ENCODE measurements at regions not wholly inside any gene's neighbourhood (a gene's known extent, or its start where the extent isn't known, plus 50 kb on each side); places are given as distances from the start of the nearest gene placed in this dataset.

DNA sequence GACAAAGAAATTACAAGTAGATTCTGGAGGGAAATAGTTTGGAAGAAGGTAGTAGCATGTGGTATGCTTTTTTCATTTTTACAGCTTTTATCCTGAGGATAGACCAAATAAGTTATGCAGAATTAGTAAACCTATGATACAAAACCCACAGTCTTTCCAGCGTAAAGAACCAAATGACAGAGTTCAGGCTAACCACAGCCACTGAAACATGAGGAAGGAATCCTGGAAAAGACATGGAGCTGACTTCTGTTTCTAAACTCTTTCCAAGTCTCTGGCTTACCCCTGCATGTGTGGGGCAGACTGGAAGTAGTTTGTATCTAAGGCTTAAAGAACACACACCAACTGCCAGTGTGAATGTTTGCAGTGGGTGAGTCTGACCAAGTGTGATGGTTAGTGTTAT, 258.4 kb upstream of the TENM4 start:
- Histone ChIP-seq H3K4me1 (no peaks in the 10 kb centered on the region), H3K9me3 (peaks cover 4% of the 10 kb centered on the region; the same call in 1 of the 2 replicates), H3K36me3 (replicated peaks) (no peaks in the 10 kb centered on the region), H3K4me3 (no peak overlapping the region), H3K27me3 (ENCODE audit: low read depth) (no peaks in the 10 kb centered on the region)
- DNase-seq (ENCODE audit: low spot score in 2 of 2), result no peak
- in situ Hi-C loops (cut with MboI; ENCODE audit: low sequenced_read_pairs), result no loop called here

DNA sequence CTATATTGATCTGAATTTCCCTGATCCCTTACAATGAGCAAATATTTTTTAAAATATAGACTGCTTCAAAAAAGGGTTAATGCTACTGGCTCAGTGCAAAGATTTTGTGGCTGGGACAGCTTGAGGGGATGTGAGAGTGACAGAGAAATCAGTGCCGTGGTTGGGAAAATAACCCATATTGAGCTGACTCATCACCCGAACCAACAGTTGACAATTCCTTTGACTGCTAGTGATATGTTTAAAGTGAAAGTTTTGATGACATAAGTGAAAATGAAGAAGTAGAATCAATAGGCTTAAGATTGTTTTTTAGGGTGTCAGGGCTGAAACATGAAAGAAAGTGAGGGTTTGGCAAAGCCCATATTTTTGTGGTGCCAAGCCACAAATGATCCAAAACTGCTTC, 257.1 kb upstream of the TENM4 start:
- no peak for DNase-seq (ENCODE audit: low spot score in 2 of 2)
- in situ Hi-C loops (cut with MboI; ENCODE audit: low sequenced_read_pairs), result no loop called here
- no peaks in the 10 kb centered on the region for H3K36me3 ChIP-seq (replicated peaks)
- H3K4me1 ChIP-seq, result no peaks in the 10 kb centered on the region
- H3K4me3 ChIP-seq, result no peak overlapping the region
- H3K9me3 ChIP-seq, result peaks cover 4% of the 10 kb centered on the region; the same call in 1 of the 2 replicates
- H3K27me3 ChIP-seq (ENCODE audit: low read depth), result no peaks in the 10 kb centered on the region

DNA sequence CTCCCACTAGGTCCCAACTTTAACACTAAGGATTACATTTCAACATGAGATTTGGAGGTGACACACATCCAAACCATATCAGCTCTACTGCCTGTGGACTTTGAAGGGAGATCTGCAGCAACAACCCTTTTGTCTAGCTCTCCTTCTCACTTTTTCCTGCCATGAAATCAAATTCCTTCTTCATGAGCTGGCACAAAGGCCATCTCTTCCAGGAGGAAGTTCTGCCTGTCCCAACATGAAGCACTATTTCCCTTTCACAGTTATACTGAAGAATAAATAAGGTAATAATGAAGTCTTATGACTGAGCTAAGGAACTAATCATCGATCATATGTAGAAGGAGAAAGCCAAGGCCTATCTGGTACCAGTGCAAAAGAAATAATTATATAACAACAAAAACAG, 253.5 kb upstream of the TENM4 start:
- H3K36me3 ChIP-seq (replicated peaks), result no peaks in the 10 kb centered on the region
- no peaks in the 10 kb centered on the region for H3K9me3 ChIP-seq
- H3K4me3 ChIP-seq, result no peak overlapping the region
- in situ Hi-C loops (cut with MboI; ENCODE audit: low sequenced_read_pairs), result no loop called here
- no peaks in the 10 kb centered on the region for H3K4me1 ChIP-seq
- no peaks in the 10 kb centered on the region for H3K27me3 ChIP-seq (ENCODE audit: low read depth)
- no peak for DNase-seq (ENCODE audit: low spot score in 2 of 2)

DNA sequence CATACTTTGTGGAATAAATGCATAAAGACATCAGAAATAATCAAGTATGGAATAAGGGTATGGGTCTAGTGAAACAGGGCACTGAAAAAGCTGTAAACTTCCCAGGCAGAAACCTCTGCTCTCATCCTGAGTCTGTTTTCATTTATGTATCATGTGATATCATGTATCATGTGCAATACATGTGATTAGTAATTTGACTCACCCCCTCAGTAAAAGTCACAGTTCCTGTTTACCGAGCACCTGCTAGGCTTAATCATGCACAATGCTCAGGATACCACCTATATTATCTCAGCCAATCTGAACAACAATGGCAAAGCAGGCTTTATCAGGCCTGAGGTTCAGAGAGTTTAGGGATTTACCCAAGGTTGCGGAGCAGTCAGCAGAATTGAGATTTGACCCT, 250.6 kb upstream of the TENM4 start:
- H3K36me3 ChIP-seq (replicated peaks), result no peaks in the 10 kb centered on the region
- DNase-seq (ENCODE audit: low spot score in 2 of 2), result no peak
- H3K4me1 ChIP-seq, result no peaks in the 10 kb centered on the region
- in situ Hi-C loops (cut with MboI; ENCODE audit: low sequenced_read_pairs), result no loop called here
- H3K4me3 ChIP-seq, result no peak overlapping the region
- H3K27me3 ChIP-seq (ENCODE audit: low read depth), result no peaks in the 10 kb centered on the region
- H3K9me3 ChIP-seq, result no peaks in the 10 kb centered on the region

DNA sequence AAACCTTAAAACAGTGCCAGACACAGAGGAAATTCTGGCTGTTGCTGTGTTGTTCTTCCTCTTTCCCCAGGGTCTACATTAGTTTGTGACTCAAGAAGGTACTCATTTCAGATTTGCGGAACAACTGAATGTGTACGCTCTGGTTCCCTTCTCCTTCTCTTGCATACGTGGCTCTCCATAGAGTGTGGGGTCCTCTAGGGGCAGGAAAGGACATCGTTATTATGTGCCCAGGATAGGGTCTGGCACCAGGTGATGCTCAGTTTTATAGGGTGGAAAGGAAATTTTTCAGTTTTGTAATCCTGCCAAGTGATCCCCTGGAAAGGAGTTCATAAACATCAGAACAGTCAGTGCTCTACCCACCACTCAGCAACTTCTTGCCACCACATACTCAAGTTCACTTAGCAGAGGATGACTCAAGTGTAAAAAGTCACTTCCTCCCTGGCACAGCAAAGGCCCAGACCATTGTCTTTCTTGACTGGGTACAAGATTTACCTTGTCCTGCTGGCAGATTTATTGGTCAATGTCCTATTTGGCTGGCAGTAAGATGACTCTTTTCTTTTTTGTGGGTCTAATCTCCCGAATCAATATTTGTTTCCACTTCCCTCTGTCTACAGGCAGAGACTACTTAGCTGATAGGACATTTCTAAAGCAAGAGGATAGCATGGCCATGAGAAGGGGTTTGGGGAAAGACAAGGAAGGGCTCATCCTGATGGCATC, 246.0 kb upstream of the TENM4 start:
- Histone ChIP-seq H3K4me3 (no peak overlapping the region), H3K27me3 (ENCODE audit: low read depth) (no peaks in the 10 kb centered on the region), H3K4me1 (no peaks in the 10 kb centered on the region), H3K9me3 (no peaks in the 10 kb centered on the region), H3K36me3 (replicated peaks) (no peaks in the 10 kb centered on the region)
- in situ Hi-C loops (cut with MboI; ENCODE audit: low sequenced_read_pairs), result no loop called here
- no peak for DNase-seq (ENCODE audit: low spot score in 2 of 2)

DNA sequence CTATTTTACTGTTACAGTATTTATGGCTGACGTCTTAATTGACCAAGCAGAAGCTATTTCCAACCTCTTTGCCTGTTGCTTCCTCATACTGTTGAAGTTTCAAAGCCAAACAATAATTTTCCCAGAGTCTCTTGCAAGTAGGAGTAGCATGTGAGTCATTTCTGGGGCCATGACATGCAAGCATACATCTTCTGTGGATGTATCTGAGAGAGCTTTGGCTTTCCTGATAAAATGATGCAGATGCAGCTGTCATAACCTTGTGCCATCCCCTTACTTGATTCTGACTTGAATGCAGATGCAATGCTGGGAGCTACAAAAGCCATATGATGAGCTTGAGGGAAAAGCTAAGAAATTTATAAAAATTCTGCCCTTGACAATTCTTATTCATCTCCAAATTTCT, 243.1 kb upstream of the TENM4 start:
- Histone ChIP-seq H3K27me3 (ENCODE audit: low read depth) (no peaks in the 10 kb centered on the region), H3K9me3 (no peaks in the 10 kb centered on the region)
- in situ Hi-C loops (cut with MboI; ENCODE audit: low sequenced_read_pairs), result no loop called here

DNA sequence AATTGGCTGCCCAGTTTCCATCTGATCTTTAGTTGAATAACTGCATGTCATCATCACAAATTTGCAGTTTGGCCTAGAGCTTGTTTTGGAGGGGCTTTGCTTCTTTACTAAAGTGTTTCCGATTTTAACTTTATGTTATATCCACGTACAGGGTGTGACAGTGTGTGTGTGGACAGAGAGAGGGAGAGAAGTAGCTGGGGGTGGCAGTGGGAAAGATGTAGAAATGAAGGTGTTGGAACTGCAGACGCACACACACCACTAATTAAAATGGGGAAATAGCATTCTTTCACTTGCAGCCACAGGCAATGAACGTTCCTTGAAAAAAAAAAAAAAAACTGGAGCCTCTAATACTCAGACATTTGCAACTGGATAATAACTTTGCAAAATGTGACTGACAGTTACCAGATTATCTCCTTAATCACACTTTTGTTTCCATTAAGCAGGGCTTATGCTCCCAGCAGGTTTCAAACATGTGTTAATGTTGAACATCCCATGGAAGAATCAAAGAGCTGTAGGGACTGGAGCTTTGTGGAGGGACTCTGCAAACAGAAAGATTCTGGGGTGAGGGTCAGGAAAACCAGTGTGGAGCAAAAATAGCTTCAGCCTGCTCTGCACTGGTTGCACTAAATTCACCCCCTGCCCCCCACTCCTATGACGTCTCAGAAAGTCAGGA, 238.1 kb upstream of the TENM4 start:
- Histone ChIP-seq H3K27me3 (ENCODE audit: low read depth) (no peaks in the 10 kb centered on the region), H3K4me1 (peaks cover 33% of the 10 kb centered on the region), H3K36me3 (replicated peaks) (no peaks in the 10 kb centered on the region), H3K4me3 (no peak overlapping the region), H3K9me3 (no peaks in the 10 kb centered on the region)
- DNase-seq (ENCODE audit: low spot score in 2 of 2), result peak; percentile 74 to 94
- in situ Hi-C loops (cut with MboI; ENCODE audit: low sequenced_read_pairs), result no loop called here

More for the DNA sequence above, 243.1 kb upstream of the TENM4 start:
- Histone ChIP-seq H3K4me3 (no peak overlapping the region), H3K36me3 (replicated peaks) (no peaks in the 10 kb centered on the region), H3K4me1 (peaks cover 7% of the 10 kb centered on the region)
- no peak for DNase-seq (ENCODE audit: low spot score in 2 of 2)

DNA sequence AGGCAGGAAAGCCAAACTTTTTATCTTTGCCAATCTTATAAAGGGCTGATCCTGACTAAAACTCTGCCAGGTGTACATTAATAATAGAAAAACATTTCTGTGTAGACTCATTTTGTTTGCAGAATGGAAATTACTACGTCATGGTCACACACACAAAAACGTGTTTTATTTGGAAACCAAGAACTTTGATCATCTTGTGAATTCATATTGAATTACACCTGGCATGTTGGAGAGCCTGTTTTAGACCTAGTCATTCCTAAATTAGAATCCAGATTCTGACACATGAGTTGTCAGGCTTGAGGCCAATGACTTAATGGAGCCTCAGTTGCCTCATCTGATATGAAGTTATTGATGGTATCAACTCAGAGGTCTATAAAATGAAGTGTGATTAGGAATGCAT, 235.6 kb upstream of the TENM4 start:
- Histone ChIP-seq H3K4me3 (no peak overlapping the region), H3K27me3 (ENCODE audit: low read depth) (no peaks in the 10 kb centered on the region), H3K36me3 (replicated peaks) (no peaks in the 10 kb centered on the region), H3K4me1 (peaks cover 44% of the 10 kb centered on the region), H3K9me3 (no peaks in the 10 kb centered on the region)
- DNase-seq (ENCODE audit: low spot score in 2 of 2), result no peak
- in situ Hi-C loops (cut with MboI; ENCODE audit: low sequenced_read_pairs), result no loop called here

DNA sequence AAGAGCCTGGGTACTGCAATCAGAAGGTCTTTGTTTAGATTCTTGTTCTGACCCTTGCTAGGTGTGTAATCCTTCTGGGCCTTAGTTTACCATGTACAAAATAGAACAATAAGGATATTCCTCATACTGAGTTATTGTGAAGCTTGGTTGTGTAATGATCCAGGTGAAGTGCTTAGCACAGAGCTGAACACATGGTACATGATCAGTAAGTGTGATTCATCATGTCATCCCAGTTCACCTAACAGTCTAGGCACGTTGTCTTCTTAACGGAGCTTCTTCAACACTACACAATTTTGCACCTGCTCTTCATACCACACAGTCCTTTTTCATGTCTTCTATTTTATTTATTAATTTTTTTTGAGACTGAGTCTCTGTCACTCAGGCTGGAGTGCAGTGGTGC, 234.3 kb upstream of the TENM4 start:
- no peak for DNase-seq (ENCODE audit: low spot score in 2 of 2)
- no peaks in the 10 kb centered on the region for H3K27me3 ChIP-seq (ENCODE audit: low read depth)
- in situ Hi-C loops (cut with MboI; ENCODE audit: low sequenced_read_pairs), result no loop called here
- H3K9me3 ChIP-seq, result no peaks in the 10 kb centered on the region
- H3K4me3 ChIP-seq, result no peak overlapping the region
- peaks cover 54% of the 10 kb centered on the region for H3K4me1 ChIP-seq
- no peaks in the 10 kb centered on the region for H3K36me3 ChIP-seq (replicated peaks)

DNA sequence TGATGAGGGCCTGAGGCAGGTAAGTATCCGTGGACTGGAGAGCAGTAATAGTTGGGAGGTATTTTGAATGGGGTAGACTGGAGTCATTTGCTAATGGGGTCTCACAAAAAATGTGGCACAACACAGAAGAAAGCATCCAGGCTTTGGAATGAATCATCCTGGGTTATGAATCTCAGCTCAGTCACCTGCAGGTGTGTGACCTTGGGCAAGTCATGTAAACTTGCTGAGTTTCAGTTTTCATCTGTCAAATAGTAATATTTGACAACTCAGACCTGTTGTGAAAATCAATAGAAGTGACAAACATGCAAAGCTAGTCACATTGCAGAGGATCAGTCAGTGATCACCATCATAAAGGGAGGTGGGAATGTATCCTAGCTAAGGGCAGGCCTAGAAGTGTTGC, 232.0 kb upstream of the TENM4 start:
- no peak for DNase-seq (ENCODE audit: low spot score in 2 of 2)
- no peaks in the 10 kb centered on the region for H3K9me3 ChIP-seq
- in situ Hi-C loops (cut with MboI; ENCODE audit: low sequenced_read_pairs), result no loop called here
- H3K4me3 ChIP-seq, result no peak overlapping the region
- H3K27me3 ChIP-seq (ENCODE audit: low read depth), result no peaks in the 10 kb centered on the region
- H3K4me1 ChIP-seq, result peaks cover 37% of the 10 kb centered on the region
- no peaks in the 10 kb centered on the region for H3K36me3 ChIP-seq (replicated peaks)

DNA sequence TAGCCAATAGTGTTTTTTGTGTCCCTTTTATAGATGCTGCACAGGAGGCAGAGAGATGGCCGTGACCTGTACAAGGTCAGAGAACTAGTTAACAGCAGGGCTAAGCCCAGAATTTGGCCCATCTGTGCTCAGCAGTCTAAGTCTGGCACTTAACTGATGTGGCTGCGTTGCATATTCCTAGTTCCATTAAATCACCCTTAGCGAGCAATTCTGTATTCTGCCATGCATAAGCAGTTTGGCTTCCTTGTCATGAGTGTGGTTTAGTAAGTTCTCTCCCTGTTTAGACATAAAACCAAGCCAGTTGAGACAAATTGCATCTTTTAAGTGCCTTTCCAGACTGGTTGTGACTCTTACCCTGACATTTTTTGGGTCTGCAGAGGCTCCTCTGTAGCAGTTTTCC, 230.6 kb upstream of the TENM4 start:
- no peak overlapping the region for H3K4me3 ChIP-seq
- in situ Hi-C loops (cut with MboI; ENCODE audit: low sequenced_read_pairs), result no loop called here
- peaks cover 23% of the 10 kb centered on the region for H3K4me1 ChIP-seq
- no peaks in the 10 kb centered on the region for H3K36me3 ChIP-seq (replicated peaks)
- no peaks in the 10 kb centered on the region for H3K27me3 ChIP-seq (ENCODE audit: low read depth)
- peak; percentile 8 to 39 for DNase-seq (ENCODE audit: low spot score in 2 of 2)
- no peaks in the 10 kb centered on the region for H3K9me3 ChIP-seq

DNA sequence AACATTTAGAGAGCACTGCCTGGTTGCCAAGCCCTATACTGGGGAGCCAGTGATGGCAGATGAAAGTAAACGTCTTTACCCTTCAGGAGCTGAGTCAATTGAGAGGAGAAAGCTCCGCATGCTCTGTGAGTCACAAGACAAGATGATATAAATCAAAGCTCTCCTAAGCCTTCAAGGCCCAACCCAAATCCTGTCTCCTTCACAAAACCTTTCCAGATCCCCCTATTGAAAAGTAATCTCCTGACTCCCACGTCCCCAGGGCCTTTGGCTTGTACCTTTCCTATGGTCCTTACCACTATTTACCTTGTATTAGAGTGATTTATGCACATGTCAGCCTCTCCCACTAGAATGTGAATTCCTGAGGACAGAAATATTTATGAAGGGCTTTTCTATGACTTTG, 230.1 kb upstream of the TENM4 start:
- no peaks in the 10 kb centered on the region for H3K27me3 ChIP-seq (ENCODE audit: low read depth)
- no peak overlapping the region for H3K4me3 ChIP-seq
- no peaks in the 10 kb centered on the region for H3K9me3 ChIP-seq
- peaks cover 22% of the 10 kb centered on the region for H3K4me1 ChIP-seq
- in situ Hi-C loops (cut with MboI; ENCODE audit: low sequenced_read_pairs), result no loop called here
- peak; percentile 79 to 96 for DNase-seq (ENCODE audit: low spot score in 2 of 2)
- no peaks in the 10 kb centered on the region for H3K36me3 ChIP-seq (replicated peaks)

DNA sequence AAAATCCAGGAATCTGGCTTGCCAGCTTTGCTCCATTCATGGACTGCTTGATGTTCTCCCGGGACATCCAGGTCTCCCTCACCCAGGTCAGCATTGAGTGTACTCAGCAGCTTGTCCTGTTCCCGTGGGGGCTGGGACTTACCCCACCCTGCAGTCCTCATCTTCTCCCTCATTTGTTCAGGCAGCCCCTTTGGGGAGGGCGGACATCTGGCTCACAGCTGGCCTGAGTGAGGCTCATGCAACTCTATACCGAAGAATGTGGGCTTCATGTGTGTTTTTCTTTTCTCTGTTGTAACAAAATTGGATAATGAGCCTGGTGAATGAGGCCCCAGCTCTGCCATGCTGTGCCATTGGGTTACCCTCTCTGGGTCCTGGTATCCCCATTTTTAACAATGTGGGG, 227.7 kb upstream of the TENM4 start:
- in situ Hi-C loops (cut with MboI; ENCODE audit: low sequenced_read_pairs), result no loop called here

DNA sequence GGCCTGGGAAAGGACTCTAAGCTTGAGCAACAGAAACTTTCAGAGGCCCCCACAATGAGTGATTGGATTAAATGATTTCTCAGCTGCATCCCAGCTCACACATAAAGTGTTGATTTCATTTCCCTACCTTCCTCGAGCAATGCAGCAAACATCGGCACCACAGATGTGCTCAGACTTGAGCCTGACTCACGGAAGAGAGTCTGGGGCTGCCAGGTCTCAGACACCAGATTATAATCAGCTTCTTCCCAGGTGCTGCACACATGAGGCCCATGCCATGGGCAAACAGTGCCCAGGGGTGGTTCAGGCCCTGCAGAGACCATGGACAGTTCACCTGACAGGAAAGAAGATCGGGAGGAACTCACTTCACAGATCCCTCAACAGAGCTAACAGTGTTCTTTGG, 226.6 kb upstream of the TENM4 start:
- H3K9me3 ChIP-seq, result no peaks in the 10 kb centered on the region
- H3K27me3 ChIP-seq (ENCODE audit: low read depth), result no peaks in the 10 kb centered on the region
- in situ Hi-C loops (cut with MboI; ENCODE audit: low sequenced_read_pairs), result no loop called here
- no peak overlapping the region for H3K4me3 ChIP-seq
- DNase-seq (ENCODE audit: low spot score in 2 of 2), result no peak
- no peaks in the 10 kb centered on the region for H3K36me3 ChIP-seq (replicated peaks)
- peaks cover 19% of the 10 kb centered on the region for H3K4me1 ChIP-seq

More for the DNA sequence above, 227.7 kb upstream of the TENM4 start:
- no peak overlapping the region for H3K4me3 ChIP-seq
- H3K9me3 ChIP-seq, result no peaks in the 10 kb centered on the region
- peaks cover 22% of the 10 kb centered on the region for H3K4me1 ChIP-seq
- no peaks in the 10 kb centered on the region for H3K36me3 ChIP-seq (replicated peaks)
- no peaks in the 10 kb centered on the region for H3K27me3 ChIP-seq (ENCODE audit: low read depth)
- DNase-seq (ENCODE audit: low spot score in 2 of 2), result no peak

Measured in HAP-1 (cell line).